ENCODE measurements at regions not wholly inside any gene's neighbourhood (a gene's known extent, or its start where the extent isn't known, plus 50 kb on each side); places are given as distances from the start of the nearest gene placed in this dataset.

GRCh38 chr22:49255154-49255553, 572.5 kb downstream of the BRD1 start:
- H3K36me3 ChIP-seq = no peaks in the 10 kb centered on the region
- DNase-seq = no peak
- 80 to 90% methylated on average over 5 to 6 of the region's 11 CpGs for WGBS, 2 donors

GRCh38 chr22:49253656-49254055, 574.0 kb downstream of the BRD1 start:
- peaks cover 0 to 35% (median 0%) of the 10 kb centered on the region in 4 donors for H3K27me3 ChIP-seq
- intact Hi-C loops (cut with DNase I) = no loop called here
- no peaks in the 10 kb centered on the region for H3K36me3 ChIP-seq
- no peaks in the 10 kb centered on the region for H3K4me1 ChIP-seq
- no peak overlapping the region for H3K27ac ChIP-seq
- H3K9me3 ChIP-seq = no peaks in the 10 kb centered on the region
- no peak for TF ChIP-seq POLR2A (IDR thresholded peaks at IDR 0.05)
- TF ChIP-seq CTCF (IDR thresholded peaks at IDR 0.05) = no peak
- WGBS, 2 donors = 88 to 94% methylated on average over 3 to 6 of the region's 6 CpGs
- no peak for DNase-seq
- no peak overlapping the region for H3K4me3 ChIP-seq

More at GRCh38 chr22:49255154-49255553, 572.5 kb downstream of the BRD1 start:
- TF ChIP-seq CTCF (IDR thresholded peaks at IDR 0.05) (no peak), POLR2A (IDR thresholded peaks at IDR 0.05) (no peak)
- Histone ChIP-seq H3K4me1 (no peaks in the 10 kb centered on the region), H3K27me3 (peaks cover 0 to 35% (median 0%) of the 10 kb centered on the region in 4 donors), H3K9me3 (no peaks in the 10 kb centered on the region), H3K27ac (no peak overlapping the region), H3K4me3 (no peak overlapping the region)
- intact Hi-C loops (cut with DNase I) = no loop called here

GRCh38 chr22:49251371-49251770, 576.3 kb downstream of the BRD1 start:
- Histone ChIP-seq H3K27me3 (peaks cover 0 to 35% (median 0%) of the 10 kb centered on the region in 4 donors), H3K27ac (no peak overlapping the region), H3K9me3 (no peaks in the 10 kb centered on the region), H3K36me3 (no peaks in the 10 kb centered on the region), H3K4me1 (no peaks in the 10 kb centered on the region), H3K4me3 (no peak overlapping the region)
- TF ChIP-seq POLR2A (IDR thresholded peaks at IDR 0.05) (no peak), CTCF (IDR thresholded peaks at IDR 0.05) (no peak)
- intact Hi-C loops (cut with DNase I) = no loop called here
- DNase-seq = no peak
- 58 to 59% methylated on average over 3 to 4 of the region's 6 CpGs for WGBS, 2 donors

- intact Hi-C loops (cut with DNase I) = no loop called here
- no peak overlapping the region for H3K4me3 ChIP-seq
- no peaks in the 10 kb centered on the region for H3K9me3 ChIP-seq
- no peak for DNase-seq
- WGBS, 2 donors = 77 to 86% methylated on average over 17 to 18 of the region's 18 CpGs
- TF ChIP-seq POLR2A (IDR thresholded peaks at IDR 0.05) = no peak
- no peak for TF ChIP-seq CTCF (IDR thresholded peaks at IDR 0.05)
- no peaks in the 10 kb centered on the region for H3K36me3 ChIP-seq
- no peaks in the 10 kb centered on the region for H3K4me1 ChIP-seq
- H3K27me3 ChIP-seq = peaks cover 0 to 14% (median 0%) of the 10 kb centered on the region in 4 donors
- no peak overlapping the region for H3K27ac ChIP-seq
Measured at GRCh38 chr22:49247194-49247924, 580.3 kb downstream of the BRD1 start.

GRCh38 chr22:49244466-49245420, 582.9 kb downstream of the BRD1 start:
- intact Hi-C loops (cut with DNase I) = no loop called here
- TF ChIP-seq POLR2A (IDR thresholded peaks at IDR 0.05) (no peak), CTCF (IDR thresholded peaks at IDR 0.05) (no peak)
- Histone ChIP-seq H3K4me3 (no peak overlapping the region), H3K27ac (no peak overlapping the region), H3K36me3 (no peaks in the 10 kb centered on the region), H3K9me3 (no peaks in the 10 kb centered on the region), H3K27me3 (peaks cover 0 to 4% (median 0%) of the 10 kb centered on the region in 4 donors), H3K4me1 (no peaks in the 10 kb centered on the region)
- no peak for DNase-seq
- 75 to 86% methylated on average over 3 to 9 of the region's 16 CpGs for WGBS, 2 donors

All from esophagus squamous epithelium (tissue), 5 donors.